ENCODE measurements at regions not wholly inside any gene's neighbourhood (a gene's known extent, or its start where the extent isn't known, plus 50 kb on each side); places are given as distances from the start of the nearest gene placed in this dataset.

DNA sequence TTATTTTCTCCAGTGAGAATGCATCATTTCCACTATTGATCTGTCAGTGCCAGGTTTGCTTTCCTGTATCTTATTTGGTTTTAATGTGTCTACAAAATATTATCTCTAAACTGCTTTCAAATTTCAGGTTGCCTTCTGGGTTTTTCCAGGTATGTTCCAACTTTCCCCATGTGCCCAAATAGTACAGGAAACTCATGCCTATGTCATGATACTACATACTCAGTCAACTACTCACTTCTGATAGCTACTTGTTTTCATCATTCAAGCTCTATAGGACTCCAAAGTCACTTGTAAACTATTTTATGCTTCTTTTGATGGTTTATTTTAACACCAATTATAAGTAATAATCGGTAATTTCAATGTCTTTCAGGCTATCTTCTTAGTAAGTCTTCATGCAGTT is 134.8 kb upstream of the TTC14 start:
- TF ChIP-seq CEBPB (IDR thresholded peaks at IDR 0.05) (no peak), TEAD4 (IDR thresholded peaks at IDR 0.05) (no peak)

DNA sequence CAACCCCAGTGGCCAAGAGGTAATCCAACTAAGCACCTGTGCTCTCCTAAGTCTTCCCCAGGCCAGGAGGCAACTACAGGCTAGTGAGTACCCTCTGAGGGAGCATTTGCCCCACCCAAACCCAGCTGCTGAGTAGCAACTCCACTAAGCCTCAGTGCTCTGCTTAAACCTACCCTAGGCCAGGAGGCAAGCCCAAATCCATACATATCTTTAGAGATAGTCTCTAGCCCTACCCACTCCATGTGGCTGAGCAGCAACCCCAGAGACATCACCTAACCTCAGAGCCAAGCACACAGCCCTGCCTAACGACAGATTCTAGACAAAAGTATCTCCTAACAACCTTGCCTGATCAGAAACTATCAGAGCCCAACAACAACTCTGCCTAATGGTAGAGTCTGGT is 132.8 kb upstream of the TTC14 start:
- TF ChIP-seq, protein P1, sequence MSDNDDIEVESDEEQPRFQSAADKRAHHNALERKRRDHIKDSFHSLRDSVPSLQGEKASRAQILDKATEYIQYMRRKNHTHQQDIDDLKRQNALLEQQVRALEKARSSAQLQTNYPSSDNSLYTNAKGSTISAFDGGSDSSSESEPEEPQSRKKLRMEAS (IDR thresholded peaks at IDR 0.05): no peak
- TF ChIP-seq TCF12 (IDR thresholded peaks at IDR 0.05; ENCODE audit: low read depth) (no peak), YY1 (IDR thresholded peaks at IDR 0.05; ENCODE audit: low read depth) (no peak), CREB1 (IDR thresholded peaks at IDR 0.05; ENCODE audit: low read depth) (no peak), CEBPB (IDR thresholded peaks at IDR 0.05) (no peak), ZBTB7A (IDR thresholded peaks at IDR 0.05; ENCODE audit: low read depth) (no peak)
- TF ChIP-seq, protein P2, sequence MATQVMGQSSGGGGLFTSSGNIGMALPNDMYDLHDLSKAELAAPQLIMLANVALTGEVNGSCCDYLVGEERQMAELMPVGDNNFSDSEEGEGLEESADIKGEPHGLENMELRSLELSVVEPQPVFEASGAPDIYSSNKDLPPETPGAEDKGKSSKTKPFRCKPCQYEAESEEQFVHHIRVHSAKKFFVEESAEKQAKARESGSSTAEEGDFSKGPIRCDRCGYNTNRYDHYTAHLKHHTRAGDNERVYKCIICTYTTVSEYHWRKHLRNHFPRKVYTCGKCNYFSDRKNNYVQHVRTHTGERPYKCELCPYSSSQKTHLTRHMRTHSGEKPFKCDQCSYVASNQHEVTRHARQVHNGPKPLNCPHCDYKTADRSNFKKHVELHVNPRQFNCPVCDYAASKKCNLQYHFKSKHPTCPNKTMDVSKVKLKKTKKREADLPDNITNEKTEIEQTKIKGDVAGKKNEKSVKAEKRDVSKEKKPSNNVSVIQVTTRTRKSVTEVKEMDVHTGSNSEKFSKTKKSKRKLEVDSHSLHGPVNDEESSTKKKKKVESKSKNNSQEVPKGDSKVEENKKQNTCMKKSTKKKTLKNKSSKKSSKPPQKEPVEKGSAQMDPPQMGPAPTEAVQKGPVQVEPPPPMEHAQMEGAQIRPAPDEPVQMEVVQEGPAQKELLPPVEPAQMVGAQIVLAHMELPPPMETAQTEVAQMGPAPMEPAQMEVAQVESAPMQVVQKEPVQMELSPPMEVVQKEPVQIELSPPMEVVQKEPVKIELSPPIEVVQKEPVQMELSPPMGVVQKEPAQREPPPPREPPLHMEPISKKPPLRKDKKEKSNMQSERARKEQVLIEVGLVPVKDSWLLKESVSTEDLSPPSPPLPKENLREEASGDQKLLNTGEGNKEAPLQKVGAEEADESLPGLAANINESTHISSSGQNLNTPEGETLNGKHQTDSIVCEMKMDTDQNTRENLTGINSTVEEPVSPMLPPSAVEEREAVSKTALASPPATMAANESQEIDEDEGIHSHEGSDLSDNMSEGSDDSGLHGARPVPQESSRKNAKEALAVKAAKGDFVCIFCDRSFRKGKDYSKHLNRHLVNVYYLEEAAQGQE (IDR thresholded peaks at IDR 0.05; ENCODE audit: low read depth): no peak

DNA sequence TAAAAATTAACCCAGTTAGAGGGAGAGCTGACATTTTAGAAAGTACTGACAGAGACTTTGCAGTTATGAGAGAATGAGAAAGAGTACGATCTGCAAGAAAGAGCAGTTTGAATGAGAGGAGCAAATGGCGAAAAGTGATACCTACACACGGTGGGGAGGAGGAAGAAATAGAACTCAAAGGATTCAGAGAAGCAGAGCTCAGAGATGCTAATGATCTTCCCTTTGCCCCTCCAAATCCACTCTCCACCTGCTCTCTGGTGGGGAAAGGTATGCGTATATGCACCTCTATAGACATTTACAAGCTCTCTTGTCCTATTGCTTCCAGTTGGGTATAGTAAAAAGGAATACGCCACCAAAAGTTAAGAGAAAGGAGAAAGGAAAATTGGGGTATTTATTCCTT is 123.3 kb upstream of the TTC14 start:
- TF ChIP-seq NFIC (IDR thresholded peaks at IDR 0.05) (no peak), EP300 (IDR thresholded peaks at IDR 0.05; ENCODE audit: borderline replicate concordance) (no peak), TAF1 (IDR thresholded peaks at IDR 0.05; ENCODE audit: low read depth) (no peak), TEAD4 (IDR thresholded peaks at IDR 0.05) (no peak), FOXM1 (IDR thresholded peaks at IDR 0.05; ENCODE audit: borderline replicate concordance, low read depth) (no peak), YY1 (IDR thresholded peaks at IDR 0.05; ENCODE audit: low read depth) (no peak), TCF12 (IDR thresholded peaks at IDR 0.05; ENCODE audit: low read depth) (no peak), RAD21 (IDR thresholded peaks at IDR 0.05; ENCODE audit: low read depth) (no peak), CEBPB (IDR thresholded peaks at IDR 0.05) (no peak), EGR1 (IDR thresholded peaks at IDR 0.05) (no peak)
- TF ChIP-seq, protein P1 (IDR thresholded peaks at IDR 0.05): no peak
- TF ChIP-seq, protein P2 (IDR thresholded peaks at IDR 0.05; ENCODE audit: low read depth): no peak

DNA sequence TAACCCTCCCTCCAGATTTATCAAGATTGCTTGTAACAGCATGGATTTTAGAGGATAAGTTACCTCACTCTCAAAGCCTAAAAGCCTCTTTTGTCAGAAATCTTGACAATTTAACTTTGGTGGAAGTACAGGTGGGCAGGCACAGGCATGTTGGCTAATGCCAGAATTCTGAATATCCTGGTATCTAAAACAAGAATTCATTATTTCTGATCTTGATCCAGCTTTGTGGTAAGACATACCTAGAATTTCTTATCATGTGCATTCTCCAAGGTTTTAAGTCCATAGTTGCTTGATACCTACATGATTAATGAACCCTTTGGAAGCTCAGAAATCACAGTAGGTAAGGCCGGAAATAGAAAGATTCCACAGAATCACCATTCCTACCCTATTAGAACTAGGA is 109.9 kb upstream of the TTC14 start:
- no peak for TF ChIP-seq TAF1 (IDR thresholded peaks at IDR 0.05; ENCODE audit: low read depth)

DNA sequence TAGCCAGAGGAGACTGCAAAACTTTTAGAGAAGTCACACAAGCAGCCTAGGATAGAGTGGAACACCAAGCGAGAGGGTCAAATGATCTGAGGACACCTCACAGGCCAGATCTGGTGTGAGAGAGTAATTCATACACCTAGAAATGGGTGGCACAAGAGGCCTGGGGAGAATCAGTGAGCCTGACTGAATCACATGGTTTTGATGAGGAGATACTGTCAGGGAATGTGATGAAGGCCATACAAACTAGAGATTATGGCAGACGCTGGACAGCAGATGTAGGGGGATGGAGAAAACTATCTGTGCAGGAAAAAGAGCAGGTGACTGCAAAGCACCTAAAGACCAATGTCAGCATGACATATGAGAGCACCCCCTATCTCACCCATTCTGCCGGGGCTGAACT is 105.0 kb upstream of the TTC14 start:
- TF ChIP-seq CEBPB (IDR thresholded peaks at IDR 0.05): no peak
- no peak for TF ChIP-seq YY1 (IDR thresholded peaks at IDR 0.05; ENCODE audit: low read depth)
- no peak for TF ChIP-seq EP300 (IDR thresholded peaks at IDR 0.05; ENCODE audit: borderline replicate concordance)

DNA sequence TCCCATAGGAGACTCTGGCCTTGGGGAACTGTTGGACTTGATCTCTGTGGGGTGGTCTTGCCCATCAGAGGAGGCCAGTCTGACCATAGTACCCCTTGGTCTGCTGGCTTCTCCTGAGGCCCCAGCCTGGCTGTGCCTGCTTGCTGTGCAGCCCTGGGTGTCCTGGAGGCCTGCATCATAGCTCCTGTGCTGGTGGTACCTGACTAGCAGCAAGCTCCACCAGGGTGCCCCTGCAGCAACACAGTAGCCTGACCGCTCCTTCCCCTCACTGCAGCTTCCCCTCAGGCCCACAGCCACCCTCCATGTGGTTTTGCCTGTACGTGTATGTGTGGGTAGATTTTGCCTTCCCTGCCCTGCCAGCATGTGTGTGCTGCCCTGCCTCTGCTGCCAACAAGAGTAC is 85.6 kb upstream of the TTC14 start:
- TF ChIP-seq, protein P3, sequence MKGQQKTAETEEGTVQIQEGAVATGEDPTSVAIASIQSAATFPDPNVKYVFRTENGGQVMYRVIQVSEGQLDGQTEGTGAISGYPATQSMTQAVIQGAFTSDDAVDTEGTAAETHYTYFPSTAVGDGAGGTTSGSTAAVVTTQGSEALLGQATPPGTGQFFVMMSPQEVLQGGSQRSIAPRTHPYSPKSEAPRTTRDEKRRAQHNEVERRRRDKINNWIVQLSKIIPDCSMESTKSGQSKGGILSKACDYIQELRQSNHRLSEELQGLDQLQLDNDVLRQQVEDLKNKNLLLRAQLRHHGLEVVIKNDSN (IDR thresholded peaks at IDR 0.05): no peak
- TF ChIP-seq RAD21 (IDR thresholded peaks at IDR 0.05; ENCODE audit: low read depth) (no peak), FOXM1 (IDR thresholded peaks at IDR 0.05; ENCODE audit: borderline replicate concordance, low read depth) (no peak), YY1 (IDR thresholded peaks at IDR 0.05; ENCODE audit: low read depth) (no peak), ZBTB7A (IDR thresholded peaks at IDR 0.05; ENCODE audit: low read depth) (no peak), CREB1 (IDR thresholded peaks at IDR 0.05; ENCODE audit: low read depth) (no peak), TAF1 (IDR thresholded peaks at IDR 0.05; ENCODE audit: low read depth) (no peak)

DNA sequence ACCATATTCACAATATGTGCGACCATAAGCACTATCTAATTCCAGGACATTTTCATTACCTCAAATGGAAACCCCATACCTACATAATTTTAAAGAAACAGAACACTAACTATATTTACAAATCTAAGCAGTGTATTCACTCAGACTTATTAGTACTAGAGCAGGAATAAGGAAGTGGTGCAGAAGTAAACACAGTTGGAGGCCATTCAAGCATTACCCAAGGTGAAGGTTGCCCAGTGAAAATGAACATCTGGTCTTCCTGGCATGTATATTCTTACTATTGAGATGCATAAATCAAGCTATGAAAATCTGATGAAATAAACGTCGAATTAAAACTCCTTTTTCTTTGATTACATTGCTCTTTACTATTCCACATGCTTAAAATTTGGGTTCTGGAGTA is 78.9 kb upstream of the TTC14 start:
- TF ChIP-seq, protein P1 (IDR thresholded peaks at IDR 0.05): no peak
- TF ChIP-seq FOXM1 (IDR thresholded peaks at IDR 0.05; ENCODE audit: borderline replicate concordance, low read depth): no peak
- no peak for TF ChIP-seq YY1 (IDR thresholded peaks at IDR 0.05; ENCODE audit: low read depth)
- no peak for TF ChIP-seq TCF12 (IDR thresholded peaks at IDR 0.05; ENCODE audit: low read depth)
- no peak for TF ChIP-seq CREB1 (IDR thresholded peaks at IDR 0.05; ENCODE audit: low read depth)
- TF ChIP-seq CEBPB (IDR thresholded peaks at IDR 0.05): no peak
- TF ChIP-seq EP300 (IDR thresholded peaks at IDR 0.05; ENCODE audit: borderline replicate concordance): no peak
- TF ChIP-seq, protein P2 (IDR thresholded peaks at IDR 0.05; ENCODE audit: low read depth): no peak
- TF ChIP-seq TEAD4 (IDR thresholded peaks at IDR 0.05): no peak
- no peak for TF ChIP-seq TAF1 (IDR thresholded peaks at IDR 0.05; ENCODE audit: low read depth)
- no peak for TF ChIP-seq ZBTB7A (IDR thresholded peaks at IDR 0.05; ENCODE audit: low read depth)
- TF ChIP-seq, protein P3 (IDR thresholded peaks at IDR 0.05): no peak
- no peak for TF ChIP-seq EGR1 (IDR thresholded peaks at IDR 0.05)
- no peak for TF ChIP-seq NFIC (IDR thresholded peaks at IDR 0.05)
- TF ChIP-seq RAD21 (IDR thresholded peaks at IDR 0.05; ENCODE audit: low read depth): no peak

Data from Ishikawa (cell line).